Fibroblast of lung (primary cell): ENCODE measurements at regions not wholly inside any gene's neighbourhood (a gene's known extent, or its start where the extent isn't known, plus 50 kb on each side); places are given as distances from the start of the nearest gene placed in this dataset.

Source experiments
- CTCF ChIP-seq, 2 donors: IDR thresholded peaks in 1 of 2; conservative IDR thresholded peaks in 1 of 2; 1 replicate in 1 of 2; 2 replicates in 1 of 2; pipeline ENCODE4 v1.5.1; 2011 to 2012; ENCODE audit warnings: low read length in 2 of 2, control low read depth in 1 of 2, inconsistent platforms in 1 of 2, low read depth in 1 of 2, mild to moderate bottlenecking in 1 of 2
- EZH2 ChIP-seq: IDR thresholded peaks from 2 replicates; pipeline ENCODE4 v1.5.1; 2012; ENCODE audit warnings: low read length, control low read depth, mild to moderate bottlenecking; ENCODE audit errors: missing control alignments

GRCh38 chr1:81126989-81127581 lies 673.6 kb upstream of the ADGRL2 start:
- no peak for TF ChIP-seq CTCF (conservative IDR thresholded peaks at IDR 0.05 in 1 of 2, IDR thresholded peaks at IDR 0.05 in 1 of 2; ENCODE audit: low read depth in 1 of 2, low read length in 2 of 2)
- TF ChIP-seq EZH2: no peak
